Gastroesophageal sphincter (tissue), 4 donors: ENCODE measurements at regions not wholly inside any gene's neighbourhood (a gene's known extent, or its start where the extent isn't known, plus 50 kb on each side); places are given as distances from the start of the nearest gene placed in this dataset.
"Not testable (repeated sequence)": the region's sequence is repeated elsewhere in the genome, so short reads cannot be mapped to it uniquely, and the experiment has no call there.

Experiments used
- ATAC-seq: fragments of 150-250 bp; one replicate; pipeline ENCODE4 v1.9.1; 2016; ENCODE audit warnings: mild to moderate bottlenecking, moderate library complexity
- H3K27ac ChIP-seq, 4 donors: fragments of 200-600 bp; sonication (generic) in 3 of 4; 1 replicate in 3 of 4; 2 replicates in 1 of 4; pipeline ENCODE4 v1.5.1; 2016 to 2019
- H3K27me3 ChIP-seq: fragments of 200-600 bp; sonication (generic); one replicate; pipeline ENCODE4 v1.5.1; 2019
- H3K36me3 ChIP-seq, 2 donors: fragments of 200-600 bp; sonication (generic); one replicate each; pipeline ENCODE4 v1.5.1; 2019; ENCODE audit warnings: control low read depth in 1 of 2
- H3K4me1 ChIP-seq, 3 donors: fragments of 200-600 bp; sonication (generic); 1 replicate in 2 of 3; 2 replicates in 1 of 3; pipeline ENCODE4 v1.5.1; 2016 to 2019; ENCODE audit warnings: control low read depth in 2 of 3
- H3K4me3 ChIP-seq, 2 donors: fragments of 200-600 bp; sonication (generic); one replicate each; pipeline ENCODE4 v1.5.1; 2019; ENCODE audit warnings: mild to moderate bottlenecking in 1 of 2, moderate library complexity in 1 of 2
- H3K9me3 ChIP-seq, 3 donors: fragments of 200-600 bp; sonication (generic); one replicate each; pipeline ENCODE4 v1.5.1; 2017 to 2019; ENCODE audit warnings: control low read depth in 2 of 3
- CTCF ChIP-seq, 4 experiments: fragments of 200-600 bp in 2 of 4; fragments of 450-650 bp in 2 of 4; sonication (generic) in 1 of 4; IDR thresholded peaks; one replicate each; pipeline ENCODE4 v1.5.1; 2017 to 2019; ENCODE audit warnings: antibody characterized with exemption in 4 of 4, mild to moderate bottlenecking in 2 of 4, moderate library complexity in 2 of 4
- EP300 ChIP-seq: sonication (generic); formaldehyde crosslinking; IDR thresholded peaks from one replicate; pipeline ENCODE4 v1.6.1; 2017; ENCODE audit warnings: antibody characterized with exemption, mild to moderate bottlenecking
- POLR2A ChIP-seq, 2 donors: fragments of 450-650 bp; IDR thresholded peaks; one replicate each; pipeline ENCODE4 v1.6.1; 2017; ENCODE audit warnings: antibody characterized with exemption in 2 of 2, mild to moderate bottlenecking in 2 of 2, moderate library complexity in 1 of 2
- POLR2AphosphoS5 ChIP-seq: sonication (generic); formaldehyde crosslinking; IDR thresholded peaks from one replicate; pipeline ENCODE4 v1.6.1; 2017; ENCODE audit warnings: antibody characterized with exemption
- WGBS, 2 donors: methylation state at CpG; one replicate each; pipeline ENCODE4 v1.1.5; 2018; ENCODE audit warnings: low coverage in 1 of 2; 5-methylcytosine and 5-hydroxymethylcytosine counted together

- Histone ChIP-seq H3K4me1 (no peaks in the 10 kb centered on the region), H3K4me3 (no peak overlapping the region), H3K9me3 (no peaks in the 10 kb centered on the region), H3K36me3 (no peaks in the 10 kb centered on the region), H3K27ac (no peak overlapping the region), H3K27me3 (peaks cover 8% of the 10 kb centered on the region)
- no peak for ATAC-seq
- WGBS, 2 donors, result 74% methylated on average over 4 of the region's 9 CpGs; no CpG with 5 or more reads in 1 of the 2 donors
- no peak for TF ChIP-seq EP300
- TF ChIP-seq POLR2AphosphoS5, result no peak
- no peak for TF ChIP-seq CTCF (IDR thresholded peaks at IDR 0.05)
- no peak for TF ChIP-seq POLR2A (IDR thresholded peaks at IDR 0.05)
Measured at GRCh38 chr15:22224241-22224671, 143.9 kb downstream of the OR4M2 start.

GRCh38 chr15:22224961-22225360 is 144.6 kb downstream of the OR4M2 start:
- not testable (repeated sequence) for H3K4me1 ChIP-seq, H3K27ac ChIP-seq, H3K36me3 ChIP-seq, H3K9me3 ChIP-seq, ATAC-seq, H3K27me3 ChIP-seq, H3K4me3 ChIP-seq
- WGBS, 2 donors, result 77 to 79% methylated on average over 4 to 7 of the region's 7 CpGs

GRCh38 chr15:22226034-22226790 is 145.9 kb downstream of the OR4M2 start:
- no peak overlapping the region for H3K4me3 ChIP-seq
- TF ChIP-seq POLR2AphosphoS5 (no peak), POLR2A (IDR thresholded peaks at IDR 0.05) (no peak), EP300 (no peak), CTCF (IDR thresholded peaks at IDR 0.05) (no peak)
- peaks cover 8% of the 10 kb centered on the region for H3K27me3 ChIP-seq
- H3K27ac ChIP-seq, result no peak overlapping the region
- H3K36me3 ChIP-seq, result no peaks in the 10 kb centered on the region
- H3K9me3 ChIP-seq, result no peaks in the 10 kb centered on the region
- no peak for ATAC-seq
- H3K4me1 ChIP-seq, result no peaks in the 10 kb centered on the region
- 43 to 58% methylated on average over 1 to 9 of the region's 12 CpGs for WGBS, 2 donors

GRCh38 chr15:22227411-22228100 is 147.2 kb downstream of the OR4M2 start:
- TF ChIP-seq POLR2A (IDR thresholded peaks at IDR 0.05) (no peak), EP300 (no peak), POLR2AphosphoS5 (no peak), CTCF (IDR thresholded peaks at IDR 0.05) (no peak)
- no peaks in the 10 kb centered on the region for H3K36me3 ChIP-seq
- H3K9me3 ChIP-seq, result no peaks in the 10 kb centered on the region
- H3K27ac ChIP-seq, result no peak overlapping the region
- H3K4me3 ChIP-seq, result no peak overlapping the region
- WGBS, 2 donors, result no CpG with 5 or more reads among the region's 7 CpGs
- no peak for ATAC-seq
- H3K4me1 ChIP-seq, result no peaks in the 10 kb centered on the region
- H3K27me3 ChIP-seq, result peaks cover 8% of the 10 kb centered on the region

- no peak for TF ChIP-seq POLR2A (IDR thresholded peaks at IDR 0.05)
- no peak for TF ChIP-seq CTCF (IDR thresholded peaks at IDR 0.05)
- no peak for TF ChIP-seq EP300
- no peak for TF ChIP-seq POLR2AphosphoS5
- Histone ChIP-seq H3K9me3 (no peaks in the 10 kb centered on the region), H3K27me3 (peaks cover 8% of the 10 kb centered on the region), H3K4me1 (no peaks in the 10 kb centered on the region), H3K36me3 (no peaks in the 10 kb centered on the region), H3K27ac (no peak overlapping the region), H3K4me3 (no peak overlapping the region)
- no peak for ATAC-seq
- 75 to 77% methylated on average over 5 to 6 of the region's 9 CpGs for WGBS, 2 donors
Measured at GRCh38 chr15:22228101-22228762, 147.9 kb downstream of the OR4M2 start.
